Mesenchymal stem cell (in vitro differentiated cells and primary cell): ENCODE measurements at regions not wholly inside any gene's neighbourhood (a gene's known extent, or its start where the extent isn't known, plus 50 kb on each side); places are given as distances from the start of the nearest gene placed in this dataset.

Experiments used
- DNase-seq: peaks from one replicate; pipeline ENCODE4 v3.0.0-alpha.2; 2013
- H2AFZ ChIP-seq: one replicate; pipeline ENCODE4 v1.6.1; 2013; ENCODE audit warnings: low read depth, mild to moderate bottlenecking, control low read depth, inconsistent platforms, low read length, moderate library complexity
- H2AK5ac ChIP-seq: 2 replicates; pipeline ENCODE4 v1.6.1; 2013; ENCODE audit warnings: low read length, moderate library complexity, mild to moderate bottlenecking, inconsistent platforms; ENCODE audit not compliant: severe bottlenecking
- H2BK120ac ChIP-seq: one replicate; pipeline ENCODE4 v1.6.1; 2013; ENCODE audit warnings: low read depth, mild to moderate bottlenecking, inconsistent platforms, low read length, moderate library complexity
- H2BK12ac ChIP-seq, 2 experiments: one replicate each; pipeline ENCODE4 v1.6.1; 2013; ENCODE audit warnings: inconsistent platforms in 2 of 2, low read length in 2 of 2, mild to moderate bottlenecking in 2 of 2, moderate library complexity in 2 of 2, control low read depth in 1 of 2
- H2BK15ac ChIP-seq: one replicate; pipeline ENCODE4 v1.6.1; 2013; ENCODE audit warnings: mild to moderate bottlenecking, low read depth, inconsistent platforms; ENCODE audit not compliant: poor library complexity, severe bottlenecking
- H2BK5ac ChIP-seq: 2 replicates; pipeline ENCODE4 v1.6.1; 2013; ENCODE audit warnings: low read depth, mild to moderate bottlenecking, low read length, control low read depth, inconsistent platforms; ENCODE audit not compliant: poor library complexity, severe bottlenecking
- H3K14ac ChIP-seq, 2 experiments: one replicate each; pipeline ENCODE4 v1.6.1; 2013; ENCODE audit warnings: inconsistent platforms in 2 of 2, low read length in 2 of 2, control low read depth in 1 of 2, mild to moderate bottlenecking in 1 of 2, moderate library complexity in 1 of 2
- H3K18ac ChIP-seq, 2 experiments: one replicate each; pipeline ENCODE4 v1.6.1; 2013; ENCODE audit warnings: inconsistent platforms in 2 of 2, low read length in 2 of 2, control low read depth in 1 of 2, low read depth in 1 of 2, mild to moderate bottlenecking in 1 of 2
- H3K23ac ChIP-seq, 2 experiments: one replicate each; pipeline ENCODE4 v1.6.1; 2013; ENCODE audit warnings: inconsistent platforms in 2 of 2, low read length in 2 of 2, mild to moderate bottlenecking in 2 of 2, moderate library complexity in 2 of 2, control low read depth in 1 of 2
- H3K27ac ChIP-seq: 2 replicates; pipeline ENCODE4 v1.5.1; 2013; ENCODE audit warnings: mild to moderate bottlenecking, moderate library complexity, low read length, control low read depth, inconsistent platforms; ENCODE audit not compliant: poor library complexity, severe bottlenecking
- H3K27me3 ChIP-seq, 2 experiments: 2 replicates each; pipeline versions ENCODE4 v1.6.1 to v1.7.0; 2013; ENCODE audit warnings: low read length in 2 of 2, mild to moderate bottlenecking in 2 of 2, moderate library complexity in 2 of 2, control low read depth in 1 of 2, inconsistent platforms in 1 of 2; ENCODE audit not compliant: control insufficient read depth in 1 of 2, insufficient read depth in 1 of 2
- H3K36me3 ChIP-seq, 2 experiments: 2 replicates each; pipeline versions ENCODE4 v1.6.1 to v1.7.0; 2013; ENCODE audit warnings: low read length in 2 of 2, control low read depth in 1 of 2, inconsistent platforms in 1 of 2, low read depth in 1 of 2, mild to moderate bottlenecking in 1 of 2; ENCODE audit not compliant: insufficient read depth in 2 of 2, control insufficient read depth in 1 of 2
- H3K4ac ChIP-seq, 2 experiments: one replicate each; pipeline ENCODE4 v1.6.1; 2013; ENCODE audit warnings: inconsistent platforms in 2 of 2, low read length in 2 of 2, mild to moderate bottlenecking in 2 of 2, moderate library complexity in 2 of 2, control low read depth in 1 of 2, low read depth in 1 of 2
- H3K4me1 ChIP-seq: 2 replicates; pipeline ENCODE4 v1.6.1; 2013; ENCODE audit warnings: low read depth, low read length, control low read depth; ENCODE audit not compliant: control insufficient read depth, insufficient read depth
- H3K4me2 ChIP-seq: 2 replicates; pipeline ENCODE4 v1.6.1; 2013; ENCODE audit warnings: low read length, mild to moderate bottlenecking, inconsistent platforms; ENCODE audit not compliant: poor library complexity, severe bottlenecking
- H3K4me3 ChIP-seq, 2 experiments: 2 replicates each; pipeline versions ENCODE4 v1.5.1 to v1.7.0; 2013; ENCODE audit warnings: low read length in 2 of 2, mild to moderate bottlenecking in 2 of 2, control low read depth in 1 of 2, low read depth in 1 of 2; ENCODE audit not compliant: insufficient read depth in 1 of 2
- H3K79me1 ChIP-seq: replicated peaks from 2 replicates; pipeline ENCODE4 v1.6.1; 2013; ENCODE audit warnings: mild to moderate bottlenecking, control low read depth, low read length, inconsistent platforms; ENCODE audit not compliant: poor library complexity, severe bottlenecking
- H3K9ac ChIP-seq: 2 replicates; pipeline ENCODE4 v1.7.0; 2013; ENCODE audit warnings: mild to moderate bottlenecking, low read length, moderate library complexity
- H3K9me3 ChIP-seq: 2 replicates; pipeline ENCODE4 v1.7.0; 2013; ENCODE audit warnings: mild to moderate bottlenecking, low read length; ENCODE audit not compliant: control insufficient read depth
- H4K8ac ChIP-seq: one replicate; pipeline ENCODE4 v1.6.1; 2013; ENCODE audit warnings: inconsistent platforms, mild to moderate bottlenecking, low read length, moderate library complexity
- H4K91ac ChIP-seq: one replicate; pipeline ENCODE4 v1.6.1; 2013; ENCODE audit warnings: mild to moderate bottlenecking, low read length, inconsistent platforms
- WGBS: methylation state at CpG from one replicate; pipeline ENCODE4 v1.1.7; 2013; ENCODE audit warnings: mixed read lengths; 5-methylcytosine and 5-hydroxymethylcytosine counted together

DNA sequence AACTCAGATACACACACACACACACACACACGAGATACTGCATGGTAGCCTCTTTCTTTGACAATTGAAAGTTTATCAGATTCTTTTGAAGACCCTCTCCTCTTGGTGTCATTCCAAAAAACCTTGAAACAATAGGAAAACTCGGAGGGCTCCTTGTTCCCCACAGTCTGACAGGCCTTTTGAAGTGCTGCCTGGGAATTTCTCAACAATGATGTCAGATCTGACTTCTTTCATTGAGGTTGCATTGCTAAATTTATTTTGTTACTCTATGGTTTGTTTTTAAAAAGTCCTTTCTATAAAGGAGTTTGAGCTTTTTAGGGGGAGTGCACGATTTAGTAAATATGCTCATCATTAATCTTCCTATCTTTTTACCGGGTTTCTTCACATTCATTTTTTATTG, 583.9 kb downstream of the SEMA5A start:
- 62% methylated on average over 2 of the region's 4 CpGs for WGBS
- Histone ChIP-seq H3K4me3 (no peak overlapping the region), H3K79me1 (no peaks in the 10 kb centered on the region), H2AK5ac (no peak overlapping the region), H2BK12ac (no peak overlapping the region), H3K27me3 (no peaks in the 10 kb centered on the region), H2BK120ac (no peak overlapping the region), H2AFZ (no peak overlapping the region), H3K27ac (no peak overlapping the region), H3K14ac (no peak overlapping the region), H3K9me3 (no peaks in the 10 kb centered on the region), H2BK5ac (no peak overlapping the region), H3K4ac (no peak overlapping the region), H3K36me3 (no peaks in the 10 kb centered on the region), H3K23ac (no peak overlapping the region), H3K9ac (no peak overlapping the region), H3K4me1 (peaks cover 1% of the 10 kb centered on the region), H3K4me2 (no peak overlapping the region), H2BK15ac (no peak overlapping the region), H4K8ac (no peak overlapping the region), H4K91ac (no peak overlapping the region), H3K18ac (no peak overlapping the region)
- no peak for DNase-seq

DNA sequence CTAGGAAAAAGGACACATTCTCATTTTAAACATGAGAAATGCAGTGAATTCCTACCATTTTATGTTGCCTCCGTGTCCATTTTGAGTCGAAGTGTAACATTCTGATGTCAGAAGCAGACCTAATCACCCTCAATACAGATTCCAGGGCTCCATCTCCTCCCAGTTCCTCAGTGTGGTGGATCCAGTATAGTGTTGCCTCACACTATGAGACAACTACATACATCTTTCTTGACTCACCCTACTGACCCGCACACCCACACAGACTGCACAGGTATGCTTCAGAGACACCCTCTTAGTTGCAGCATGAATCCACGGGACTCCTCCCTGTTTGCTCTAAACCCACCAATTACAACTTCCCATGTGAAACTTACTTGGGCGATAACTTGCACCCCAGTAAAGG, 564.9 kb downstream of the SEMA5A start:
- Histone ChIP-seq H2AFZ (no peak overlapping the region), H3K4me2 (no peak overlapping the region), H3K9ac (no peak overlapping the region), H3K36me3 (no peaks in the 10 kb centered on the region), H3K27ac (no peak overlapping the region), H3K79me1 (no peaks in the 10 kb centered on the region), H3K18ac (no peak overlapping the region), H4K91ac (no peak overlapping the region), H3K14ac (no peak overlapping the region), H3K9me3 (no peaks in the 10 kb centered on the region), H2BK15ac (no peak overlapping the region), H2BK120ac (no peak overlapping the region), H4K8ac (no peak overlapping the region), H2BK5ac (no peak overlapping the region), H3K23ac (no peak overlapping the region), H2BK12ac (no peak overlapping the region), H3K4me3 (no peak overlapping the region), H3K4ac (no peak overlapping the region), H3K4me1 (peaks cover 3% of the 10 kb centered on the region), H3K27me3 (no peaks in the 10 kb centered on the region), H2AK5ac (no peak overlapping the region)
- WGBS = 96% methylated on average over 5 of the region's 5 CpGs
- DNase-seq = no peak

GRCh38 chr5:8981496-8981895, 564.4 kb downstream of the SEMA5A start:
- Histone ChIP-seq H3K23ac (no peak overlapping the region), H3K36me3 (no peaks in the 10 kb centered on the region), H2BK5ac (no peak overlapping the region)

GRCh38 chr5:8984386-8984785, 561.5 kb downstream of the SEMA5A start:
- Histone ChIP-seq H3K18ac (no peak overlapping the region), H3K4ac (no peak overlapping the region), H2BK15ac (no peak overlapping the region), H3K27me3 (no peaks in the 10 kb centered on the region), H2BK12ac (no peak overlapping the region), H2BK5ac (no peak overlapping the region), H2AFZ (no peak overlapping the region), H3K23ac (no peak overlapping the region), H3K4me1 (peaks cover 3% of the 10 kb centered on the region), H3K9me3 (no peaks in the 10 kb centered on the region), H3K36me3 (no peaks in the 10 kb centered on the region), H2AK5ac (no peak overlapping the region), H3K79me1 (no peaks in the 10 kb centered on the region), H3K27ac (no peak overlapping the region), H3K9ac (no peak overlapping the region), H4K8ac (no peak overlapping the region), H4K91ac (no peak overlapping the region), H2BK120ac (no peak overlapping the region), H3K4me3 (no peak overlapping the region), H3K14ac (no peak overlapping the region), H3K4me2 (no peak overlapping the region)
- no CpG with 5 or more reads among the region's 4 CpGs for WGBS
- DNase-seq = no peak

More at GRCh38 chr5:8981496-8981895, 564.4 kb downstream of the SEMA5A start:
- no peak overlapping the region for H2BK120ac ChIP-seq
- H3K9me3 ChIP-seq = no peaks in the 10 kb centered on the region
- H2BK12ac ChIP-seq = no peak overlapping the region
- no peak overlapping the region for H2AFZ ChIP-seq
- no peak overlapping the region for H2AK5ac ChIP-seq
- no peak overlapping the region for H3K9ac ChIP-seq
- no peak overlapping the region for H3K14ac ChIP-seq
- H4K8ac ChIP-seq = no peak overlapping the region
- peaks cover 3% of the 10 kb centered on the region for H3K4me1 ChIP-seq
- no peaks in the 10 kb centered on the region for H3K79me1 ChIP-seq
- H3K4me3 ChIP-seq = no peak overlapping the region
- no peak overlapping the region for H2BK15ac ChIP-seq
- H3K27me3 ChIP-seq = no peaks in the 10 kb centered on the region
- no peak for DNase-seq
- H3K18ac ChIP-seq = no peak overlapping the region
- no CpG with 5 or more reads among the region's 1 CpG for WGBS
- H3K4me2 ChIP-seq = no peak overlapping the region
- H3K4ac ChIP-seq = no peak overlapping the region
- H4K91ac ChIP-seq = no peak overlapping the region
- no peak overlapping the region for H3K27ac ChIP-seq
